ENCODE measurements at regions not wholly inside any gene's neighbourhood (a gene's known extent, or its start where the extent isn't known, plus 50 kb on each side); places are given as distances from the start of the nearest gene placed in this dataset.

GRCh38 chr20:40305303-40305702 is 383.7 kb downstream of the MAFB start:
- H3K36me3 Mint-ChIP-seq (ENCODE audit: low read depth) = no peaks in the 10 kb centered on the region
- H3K4me3 Mint-ChIP-seq = no peak overlapping the region
- no peaks in the 10 kb centered on the region for H3K9me3 Mint-ChIP-seq
- no peak overlapping the region for H3K27ac Mint-ChIP-seq
- H3K4me1 Mint-ChIP-seq (ENCODE audit: low read depth) = no peaks in the 10 kb centered on the region
- no peaks in the 10 kb centered on the region for H3K27me3 Mint-ChIP-seq (ENCODE audit: low read depth)
- DNase-seq (ENCODE audit: low spot score) = no peak

GRCh38 chr20:40304119-40304613 is 384.9 kb downstream of the MAFB start:
- Mint-ChIP-seq H3K27me3 (ENCODE audit: low read depth) (no peaks in the 10 kb centered on the region), H3K4me1 (ENCODE audit: low read depth) (no peaks in the 10 kb centered on the region), H3K36me3 (ENCODE audit: low read depth) (no peaks in the 10 kb centered on the region), H3K9me3 (no peaks in the 10 kb centered on the region), H3K4me3 (no peak overlapping the region), H3K27ac (no peak overlapping the region)
- no peak for DNase-seq (ENCODE audit: low spot score)

- no peaks in the 10 kb centered on the region for H3K27me3 Mint-ChIP-seq (ENCODE audit: low read depth)
- H3K4me3 Mint-ChIP-seq = no peak overlapping the region
- no peak for DNase-seq (ENCODE audit: low spot score)
- no peaks in the 10 kb centered on the region for H3K9me3 Mint-ChIP-seq
- H3K27ac Mint-ChIP-seq = no peak overlapping the region
- H3K36me3 Mint-ChIP-seq (ENCODE audit: low read depth) = no peaks in the 10 kb centered on the region
- H3K4me1 Mint-ChIP-seq (ENCODE audit: low read depth) = no peaks in the 10 kb centered on the region
These were observed 394.3 kb downstream of the MAFB start for GRCh38 chr20:40294747-40295146.

GRCh38 chr20:40294175-40294574 is 394.9 kb downstream of the MAFB start:
- H3K27ac Mint-ChIP-seq = no peak overlapping the region
- no peaks in the 10 kb centered on the region for H3K4me1 Mint-ChIP-seq (ENCODE audit: low read depth)
- H3K27me3 Mint-ChIP-seq (ENCODE audit: low read depth) = no peaks in the 10 kb centered on the region
- no peaks in the 10 kb centered on the region for H3K9me3 Mint-ChIP-seq
- H3K36me3 Mint-ChIP-seq (ENCODE audit: low read depth) = no peaks in the 10 kb centered on the region
- no peak overlapping the region for H3K4me3 Mint-ChIP-seq
- no peak for DNase-seq (ENCODE audit: low spot score)

GRCh38 chr20:40293740-40294139 is 395.3 kb downstream of the MAFB start:
- no peaks in the 10 kb centered on the region for H3K4me1 Mint-ChIP-seq (ENCODE audit: low read depth)
- H3K4me3 Mint-ChIP-seq = no peak overlapping the region
- H3K27me3 Mint-ChIP-seq (ENCODE audit: low read depth) = no peaks in the 10 kb centered on the region
- H3K27ac Mint-ChIP-seq = no peak overlapping the region
- H3K36me3 Mint-ChIP-seq (ENCODE audit: low read depth) = no peaks in the 10 kb centered on the region
- no peak for DNase-seq (ENCODE audit: low spot score)
- no peaks in the 10 kb centered on the region for H3K9me3 Mint-ChIP-seq

DNA sequence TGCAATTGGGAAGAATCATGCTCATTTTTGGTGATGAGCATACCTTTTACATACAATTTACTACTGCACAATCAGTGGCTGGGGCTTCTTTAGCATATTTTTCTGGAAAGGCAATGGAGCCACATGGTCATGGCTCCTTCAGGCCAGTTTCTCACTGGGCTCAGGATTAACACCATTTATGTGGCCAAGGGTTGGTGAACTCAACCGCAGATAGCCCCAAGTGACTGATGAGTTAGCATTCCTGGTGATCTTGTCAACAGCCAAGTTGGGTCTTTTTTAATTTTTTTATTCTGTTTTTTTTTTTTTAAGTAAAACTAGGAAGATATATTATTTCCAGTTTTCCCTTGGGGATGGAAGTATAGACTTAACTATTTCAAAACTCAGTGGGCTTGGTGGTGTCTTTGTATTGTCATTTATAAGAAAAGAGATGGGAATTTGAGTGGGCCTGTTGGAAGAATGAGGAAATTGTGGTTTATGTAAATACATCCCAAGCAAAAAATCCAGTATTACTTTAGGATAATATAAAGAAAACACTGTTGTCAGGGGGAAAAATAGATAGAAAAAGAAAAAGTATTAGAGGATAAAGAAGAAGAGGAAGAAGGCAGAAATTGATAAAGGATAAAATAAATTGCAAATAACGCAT is 397.4 kb downstream of the MAFB start:
- no peaks in the 10 kb centered on the region for H3K4me1 Mint-ChIP-seq (ENCODE audit: low read depth)
- H3K36me3 Mint-ChIP-seq (ENCODE audit: low read depth) = no peaks in the 10 kb centered on the region

GRCh38 chr20:40287683-40288082 is 401.4 kb downstream of the MAFB start:
- H3K27ac Mint-ChIP-seq = no peak overlapping the region
- H3K4me3 Mint-ChIP-seq = no peak overlapping the region
- no peaks in the 10 kb centered on the region for H3K4me1 Mint-ChIP-seq (ENCODE audit: low read depth)
- H3K36me3 Mint-ChIP-seq (ENCODE audit: low read depth) = no peaks in the 10 kb centered on the region
- no peaks in the 10 kb centered on the region for H3K9me3 Mint-ChIP-seq
- no peaks in the 10 kb centered on the region for H3K27me3 Mint-ChIP-seq (ENCODE audit: low read depth)
- DNase-seq (ENCODE audit: low spot score) = no peak

More for the DNA sequence above, 397.4 kb downstream of the MAFB start:
- no peak for DNase-seq (ENCODE audit: low spot score)
- H3K27me3 Mint-ChIP-seq (ENCODE audit: low read depth) = no peaks in the 10 kb centered on the region
- H3K27ac Mint-ChIP-seq = no peak overlapping the region
- no peaks in the 10 kb centered on the region for H3K9me3 Mint-ChIP-seq
- H3K4me3 Mint-ChIP-seq = no peak overlapping the region

- H3K4me1 Mint-ChIP-seq (ENCODE audit: low read depth) = no peaks in the 10 kb centered on the region
- H3K27ac Mint-ChIP-seq = no peak overlapping the region
- H3K9me3 Mint-ChIP-seq = no peaks in the 10 kb centered on the region
- H3K27me3 Mint-ChIP-seq (ENCODE audit: low read depth) = no peaks in the 10 kb centered on the region
- no peaks in the 10 kb centered on the region for H3K36me3 Mint-ChIP-seq (ENCODE audit: low read depth)
- no peak for DNase-seq (ENCODE audit: low spot score)
- H3K4me3 Mint-ChIP-seq = no peak overlapping the region
These were observed 402.0 kb downstream of the MAFB start for GRCh38 chr20:40286975-40287531.

DNA sequence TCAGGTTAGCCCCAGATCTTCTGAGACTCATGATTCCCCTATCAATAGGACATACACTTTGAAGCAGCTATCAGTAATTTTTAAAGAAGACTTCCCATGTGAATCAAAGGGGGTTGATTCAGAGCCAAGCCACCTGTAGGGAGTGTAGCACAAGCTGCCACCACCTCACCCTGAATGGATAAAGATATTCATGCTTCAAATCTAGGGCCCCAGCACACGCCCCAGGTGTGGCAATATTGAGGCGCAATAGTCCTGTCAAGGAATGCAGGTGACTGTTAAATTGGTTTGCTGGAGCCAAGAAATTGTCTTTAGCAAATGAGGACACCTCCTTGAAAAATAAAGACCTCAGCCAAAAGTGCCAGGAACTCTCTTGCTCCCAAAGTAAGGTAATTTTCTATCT is 404.4 kb downstream of the MAFB start:
- no peak for DNase-seq (ENCODE audit: low spot score)
- H3K4me3 Mint-ChIP-seq = no peak overlapping the region
- no peaks in the 10 kb centered on the region for H3K4me1 Mint-ChIP-seq (ENCODE audit: low read depth)
- H3K27ac Mint-ChIP-seq = no peak overlapping the region
- no peaks in the 10 kb centered on the region for H3K27me3 Mint-ChIP-seq (ENCODE audit: low read depth)
- H3K9me3 Mint-ChIP-seq = no peaks in the 10 kb centered on the region
- no peaks in the 10 kb centered on the region for H3K36me3 Mint-ChIP-seq (ENCODE audit: low read depth)

DNA sequence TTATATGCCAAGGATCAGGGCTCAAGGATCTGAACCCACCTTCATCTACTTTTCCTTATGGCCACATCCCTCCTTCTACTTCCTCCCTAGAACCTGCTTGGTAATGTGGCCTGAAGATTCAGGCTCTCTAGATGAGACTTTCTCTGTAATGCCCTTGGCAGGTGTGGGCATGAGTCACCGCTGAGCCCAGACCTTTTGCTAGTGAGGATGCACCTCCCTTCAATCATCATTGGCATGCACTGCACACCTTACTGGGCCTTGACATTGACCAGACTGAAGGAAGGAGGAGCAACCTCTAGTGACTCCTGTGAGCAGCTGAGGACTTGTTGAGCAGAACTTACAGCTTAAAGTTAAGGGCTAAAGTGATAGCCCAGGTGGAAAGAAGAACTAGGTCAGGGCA is 405.3 kb downstream of the MAFB start:
- H3K27me3 Mint-ChIP-seq (ENCODE audit: low read depth) = no peaks in the 10 kb centered on the region
- H3K4me3 Mint-ChIP-seq = no peak overlapping the region
- no peak for DNase-seq (ENCODE audit: low spot score)
- H3K9me3 Mint-ChIP-seq = no peaks in the 10 kb centered on the region
- no peaks in the 10 kb centered on the region for H3K36me3 Mint-ChIP-seq (ENCODE audit: low read depth)
- H3K4me1 Mint-ChIP-seq (ENCODE audit: low read depth) = no peaks in the 10 kb centered on the region
- H3K27ac Mint-ChIP-seq = no peak overlapping the region

DNA sequence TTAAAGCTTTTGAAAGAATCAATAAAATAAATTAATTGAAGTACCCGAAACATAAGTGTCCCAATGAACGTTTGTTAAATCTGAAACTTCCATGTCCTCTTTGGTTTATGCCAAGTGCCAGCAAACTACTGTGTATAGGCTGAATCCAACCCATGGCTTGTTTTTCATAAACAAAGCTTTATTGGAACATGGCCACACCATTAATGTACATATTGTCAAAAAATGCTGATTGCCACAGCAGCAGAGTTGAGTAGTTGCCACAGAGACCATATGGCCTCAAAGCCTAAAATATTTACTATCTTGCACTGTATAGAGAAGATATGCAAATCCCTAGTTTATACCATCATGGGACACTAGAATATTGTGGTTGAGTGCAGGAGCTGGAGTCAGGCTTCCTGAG is 406.1 kb downstream of the MAFB start:
- Mint-ChIP-seq H3K36me3 (ENCODE audit: low read depth) (no peaks in the 10 kb centered on the region), H3K27me3 (ENCODE audit: low read depth) (no peaks in the 10 kb centered on the region), H3K9me3 (no peaks in the 10 kb centered on the region), H3K4me1 (ENCODE audit: low read depth) (no peaks in the 10 kb centered on the region), H3K27ac (no peak overlapping the region), H3K4me3 (no peak overlapping the region)
- no peak for DNase-seq (ENCODE audit: low spot score)

DNA sequence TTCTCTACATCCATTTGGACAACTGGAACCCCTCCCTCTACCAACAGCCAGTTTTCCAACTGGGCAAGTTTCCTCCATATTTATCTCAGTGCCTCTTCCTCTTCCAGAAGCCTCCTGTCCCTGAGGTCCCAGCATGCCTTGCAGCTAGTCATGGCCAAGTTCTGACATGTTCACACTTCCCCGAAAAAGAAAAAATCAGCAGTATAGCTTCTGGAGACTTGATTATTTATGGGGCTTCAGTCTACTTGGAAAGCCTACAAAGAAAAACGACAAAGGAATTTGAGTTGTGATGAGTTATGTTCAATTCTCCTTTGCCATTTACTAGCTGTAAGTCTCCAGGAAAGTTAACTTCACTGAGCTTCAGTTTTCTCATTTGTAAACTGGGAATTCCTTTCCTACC is 406.5 kb downstream of the MAFB start:
- no peaks in the 10 kb centered on the region for H3K36me3 Mint-ChIP-seq (ENCODE audit: low read depth)
- H3K9me3 Mint-ChIP-seq = no peaks in the 10 kb centered on the region
- H3K4me1 Mint-ChIP-seq (ENCODE audit: low read depth) = no peaks in the 10 kb centered on the region
- H3K27ac Mint-ChIP-seq = no peak overlapping the region
- H3K27me3 Mint-ChIP-seq (ENCODE audit: low read depth) = no peaks in the 10 kb centered on the region
- H3K4me3 Mint-ChIP-seq = no peak overlapping the region
- no peak for DNase-seq (ENCODE audit: low spot score)

- no peaks in the 10 kb centered on the region for H3K27me3 Mint-ChIP-seq (ENCODE audit: low read depth)
These were observed 408.4 kb downstream of the MAFB start for GRCh38 chr20:40280616-40281015.

DNA sequence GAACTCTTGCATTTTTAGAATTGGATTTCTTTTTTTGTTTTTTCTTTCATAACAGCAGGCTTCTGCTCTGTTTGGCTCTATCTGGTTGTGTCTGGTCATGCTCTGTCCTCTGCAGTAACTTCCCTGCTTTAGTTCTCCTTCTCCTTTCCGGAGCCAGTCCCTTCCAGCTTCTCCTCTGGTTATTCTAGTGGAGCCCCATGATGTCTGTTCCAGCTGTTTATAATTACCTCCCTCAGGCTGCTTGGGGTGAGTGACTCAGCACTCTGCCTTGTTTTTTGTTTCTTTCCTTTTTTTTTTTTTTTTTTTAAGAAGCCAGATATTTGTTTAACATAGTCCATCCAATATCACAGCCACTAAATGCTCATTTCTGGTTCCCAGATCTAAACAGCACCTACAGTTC is 409.6 kb downstream of the MAFB start:
- Mint-ChIP-seq H3K27ac (no peak overlapping the region), H3K4me1 (ENCODE audit: low read depth) (no peaks in the 10 kb centered on the region), H3K36me3 (ENCODE audit: low read depth) (no peaks in the 10 kb centered on the region), H3K27me3 (ENCODE audit: low read depth) (no peaks in the 10 kb centered on the region), H3K4me3 (no peak overlapping the region), H3K9me3 (no peaks in the 10 kb centered on the region)
- DNase-seq (ENCODE audit: low spot score) = no peak

More at GRCh38 chr20:40280616-40281015, 408.4 kb downstream of the MAFB start:
- Mint-ChIP-seq H3K4me3 (no peak overlapping the region), H3K36me3 (ENCODE audit: low read depth) (no peaks in the 10 kb centered on the region), H3K27ac (no peak overlapping the region), H3K9me3 (no peaks in the 10 kb centered on the region), H3K4me1 (ENCODE audit: low read depth) (no peaks in the 10 kb centered on the region)
- no peak for DNase-seq (ENCODE audit: low spot score)

DNA sequence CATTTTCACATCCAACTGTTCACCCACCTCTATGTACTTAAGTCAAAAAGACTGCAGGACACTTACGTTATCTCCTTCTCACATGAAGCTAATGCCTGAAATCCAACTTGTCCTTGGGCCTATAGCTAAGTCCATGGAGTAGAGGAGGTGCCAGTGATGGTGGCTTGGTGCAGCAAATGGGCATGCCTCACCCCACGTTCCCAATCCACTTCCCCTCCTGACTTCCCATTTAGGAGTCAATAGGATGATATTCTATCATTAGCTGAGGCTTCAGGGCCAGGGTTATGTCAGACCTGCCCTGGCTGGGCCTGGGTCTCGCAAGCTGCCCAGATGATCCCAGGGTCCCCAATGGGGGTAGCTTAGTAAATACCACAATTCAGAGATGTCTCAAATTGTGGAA is 410.4 kb downstream of the MAFB start:
- Mint-ChIP-seq H3K4me3 (no peak overlapping the region), H3K36me3 (ENCODE audit: low read depth) (no peaks in the 10 kb centered on the region), H3K9me3 (no peaks in the 10 kb centered on the region), H3K27ac (no peak overlapping the region), H3K27me3 (ENCODE audit: low read depth) (no peaks in the 10 kb centered on the region), H3K4me1 (ENCODE audit: low read depth) (no peaks in the 10 kb centered on the region)
- DNase-seq (ENCODE audit: low spot score) = no peak

Measured in T-helper 2 cell treated with Interferon-gamma antibody and Interleukin-4, amounts not matched to agents 5 μg/mL and 100 μg/mL, for 36 hours (primary cell).